ENCODE measurements at regions not wholly inside any gene's neighbourhood (a gene's known extent, or its start where the extent isn't known, plus 50 kb on each side); places are given as distances from the start of the nearest gene placed in this dataset.

GRCh38 chr22:26732284-26732683 lies 74.9 kb downstream of the MIAT start:
- no peak overlapping the region for H4K5ac ChIP-seq (ENCODE audit: low read length)
- H2AK5ac ChIP-seq (ENCODE audit: low read length) = no peak overlapping the region
- H2BK15ac ChIP-seq (replicated peaks; ENCODE audit: low read depth) = no peak overlapping the region
- H3K56ac ChIP-seq (ENCODE audit: low read length) = no peak overlapping the region
- no peak overlapping the region for H2BK5ac ChIP-seq (ENCODE audit: low read length)
- H4K8ac ChIP-seq (ENCODE audit: low read depth, low read length) = no peak overlapping the region
- H3K4me2 ChIP-seq (ENCODE audit: low read length) = no peak overlapping the region
- peaks cover 8% of the 10 kb centered on the region for H3K4me1 ChIP-seq (ENCODE audit: control insufficient read depth, low read depth, low read length)
- H3K23ac ChIP-seq (ENCODE audit: low read length) = no peak overlapping the region
- H3K27me3 ChIP-seq (ENCODE audit: insufficient read depth, low read length, poor library complexity) = no peaks in the 10 kb centered on the region
- H3K27ac ChIP-seq (ENCODE audit: low read depth, low read length) = no peak overlapping the region
- no peak overlapping the region for H3K4me3 ChIP-seq (ENCODE audit: low read length)
- no CpG with 5 or more reads among the region's 7 CpGs for WGBS (ENCODE audit: extremely low coverage, insufficient coverage, low lambda C conversion rate)
- H2BK120ac ChIP-seq (ENCODE audit: low read depth, low read length) = no peak overlapping the region
- DNase-seq = no peak
- no peaks in the 10 kb centered on the region for H3K36me3 ChIP-seq (ENCODE audit: control insufficient read depth, insufficient read depth, low read length)
- no peak overlapping the region for H3K9ac ChIP-seq (ENCODE audit: low read length)
- no peaks in the 10 kb centered on the region for H3K79me2 ChIP-seq (ENCODE audit: control insufficient read depth, insufficient read depth, low read length)
- H3K4ac ChIP-seq (ENCODE audit: low read depth, low read length) = no peak overlapping the region
- H3K79me1 ChIP-seq (ENCODE audit: low read length) = no peaks in the 10 kb centered on the region
- no peak overlapping the region for H3K18ac ChIP-seq (ENCODE audit: low read length)

- no CpG with 5 or more reads among the region's 4 CpGs for WGBS (ENCODE audit: extremely low coverage, insufficient coverage, low lambda C conversion rate)
- no peak overlapping the region for H2BK120ac ChIP-seq (ENCODE audit: low read depth, low read length)
- no peak overlapping the region for H3K27ac ChIP-seq (ENCODE audit: low read depth, low read length)
- no peak for DNase-seq
- no peak overlapping the region for H2AK5ac ChIP-seq (ENCODE audit: low read length)
- H3K79me1 ChIP-seq (ENCODE audit: low read length) = no peaks in the 10 kb centered on the region
- H3K4ac ChIP-seq (ENCODE audit: low read depth, low read length) = no peak overlapping the region
- H2BK15ac ChIP-seq (replicated peaks; ENCODE audit: low read depth) = no peak overlapping the region
- H4K5ac ChIP-seq (ENCODE audit: low read length) = no peak overlapping the region
- H3K9ac ChIP-seq (ENCODE audit: low read length) = no peak overlapping the region
- H3K23ac ChIP-seq (ENCODE audit: low read length) = no peak overlapping the region
- no peaks in the 10 kb centered on the region for H3K36me3 ChIP-seq (ENCODE audit: control insufficient read depth, insufficient read depth, low read length)
- H3K56ac ChIP-seq (ENCODE audit: low read length) = no peak overlapping the region
- no peaks in the 10 kb centered on the region for H3K79me2 ChIP-seq (ENCODE audit: control insufficient read depth, insufficient read depth, low read length)
- no peak overlapping the region for H2BK5ac ChIP-seq (ENCODE audit: low read length)
- H4K8ac ChIP-seq (ENCODE audit: low read depth, low read length) = no peak overlapping the region
- H3K18ac ChIP-seq (ENCODE audit: low read length) = no peak overlapping the region
- H3K4me2 ChIP-seq (ENCODE audit: low read length) = no peak overlapping the region
- H3K27me3 ChIP-seq (ENCODE audit: insufficient read depth, low read length, poor library complexity) = no peaks in the 10 kb centered on the region
- no peak overlapping the region for H3K4me3 ChIP-seq (ENCODE audit: low read length)
- H3K4me1 ChIP-seq (ENCODE audit: control insufficient read depth, low read depth, low read length) = peaks cover 8% of the 10 kb centered on the region
Measured at GRCh38 chr22:26734339-26735018, 77.1 kb downstream of the MIAT start.

- Histone ChIP-seq H4K8ac (ENCODE audit: low read depth, low read length) (no peak overlapping the region), H3K9ac (ENCODE audit: low read length) (no peak overlapping the region), H3K4me2 (ENCODE audit: low read length) (no peak overlapping the region), H3K79me1 (ENCODE audit: low read length) (no peaks in the 10 kb centered on the region), H3K18ac (ENCODE audit: low read length) (no peak overlapping the region), H3K23ac (ENCODE audit: low read length) (no peak overlapping the region), H2BK120ac (ENCODE audit: low read depth, low read length) (no peak overlapping the region), H4K5ac (ENCODE audit: low read length) (no peak overlapping the region), H3K27ac (ENCODE audit: low read depth, low read length) (no peak overlapping the region), H3K79me2 (ENCODE audit: control insufficient read depth, insufficient read depth, low read length) (no peaks in the 10 kb centered on the region), H2BK15ac (replicated peaks; ENCODE audit: low read depth) (no peak overlapping the region), H3K56ac (ENCODE audit: low read length) (no peak overlapping the region), H3K36me3 (ENCODE audit: control insufficient read depth, insufficient read depth, low read length) (no peaks in the 10 kb centered on the region), H2BK5ac (ENCODE audit: low read length) (no peak overlapping the region), H3K4me1 (ENCODE audit: control insufficient read depth, low read depth, low read length) (peaks cover 8% of the 10 kb centered on the region), H3K27me3 (ENCODE audit: insufficient read depth, low read length, poor library complexity) (no peaks in the 10 kb centered on the region), H2AK5ac (ENCODE audit: low read length) (no peak overlapping the region), H3K4me3 (ENCODE audit: low read length) (no peak overlapping the region), H3K4ac (ENCODE audit: low read depth, low read length) (no peak overlapping the region)
- no CpG with 5 or more reads among the region's 3 CpGs for WGBS (ENCODE audit: extremely low coverage, insufficient coverage, low lambda C conversion rate)
- DNase-seq = no peak
Measured at GRCh38 chr22:26735019-26735409, 77.6 kb downstream of the MIAT start.

GRCh38 chr22:26737262-26737661 lies 79.9 kb downstream of the MIAT start:
- no peak overlapping the region for H3K27ac ChIP-seq (ENCODE audit: low read depth, low read length)
- no peaks in the 10 kb centered on the region for H3K27me3 ChIP-seq (ENCODE audit: insufficient read depth, low read length, poor library complexity)
- DNase-seq = no peak
- no peak overlapping the region for H3K4me3 ChIP-seq (ENCODE audit: low read length)
- H3K4me2 ChIP-seq (ENCODE audit: low read length) = no peak overlapping the region
- H3K36me3 ChIP-seq (ENCODE audit: control insufficient read depth, insufficient read depth, low read length) = no peaks in the 10 kb centered on the region
- H2AK5ac ChIP-seq (ENCODE audit: low read length) = no peak overlapping the region
- no peak overlapping the region for H3K23ac ChIP-seq (ENCODE audit: low read length)
- H3K79me1 ChIP-seq (ENCODE audit: low read length) = no peaks in the 10 kb centered on the region
- H3K18ac ChIP-seq (ENCODE audit: low read length) = no peak overlapping the region
- H2BK15ac ChIP-seq (replicated peaks; ENCODE audit: low read depth) = no peak overlapping the region
- H3K4ac ChIP-seq (ENCODE audit: low read depth, low read length) = no peak overlapping the region
- no peaks in the 10 kb centered on the region for H3K79me2 ChIP-seq (ENCODE audit: control insufficient read depth, insufficient read depth, low read length)
- no peak overlapping the region for H3K56ac ChIP-seq (ENCODE audit: low read length)
- no CpG with 5 or more reads among the region's 1 CpG for WGBS (ENCODE audit: extremely low coverage, insufficient coverage, low lambda C conversion rate)
- peaks cover 2% of the 10 kb centered on the region for H3K4me1 ChIP-seq (ENCODE audit: control insufficient read depth, low read depth, low read length)
- H2BK5ac ChIP-seq (ENCODE audit: low read length) = no peak overlapping the region
- H2BK120ac ChIP-seq (ENCODE audit: low read depth, low read length) = no peak overlapping the region
- no peak overlapping the region for H4K8ac ChIP-seq (ENCODE audit: low read depth, low read length)
- H3K9ac ChIP-seq (ENCODE audit: low read length) = no peak overlapping the region
- H4K5ac ChIP-seq (ENCODE audit: low read length) = no peak overlapping the region

- Histone ChIP-seq H3K79me2 (ENCODE audit: control insufficient read depth, insufficient read depth, low read length) (no peaks in the 10 kb centered on the region), H3K56ac (ENCODE audit: low read length) (no peak overlapping the region), H3K27me3 (ENCODE audit: insufficient read depth, low read length, poor library complexity) (no peaks in the 10 kb centered on the region), H4K8ac (ENCODE audit: low read depth, low read length) (no peak overlapping the region), H3K4ac (ENCODE audit: low read depth, low read length) (no peak overlapping the region), H4K5ac (ENCODE audit: low read length) (no peak overlapping the region), H2BK5ac (ENCODE audit: low read length) (no peak overlapping the region), H2BK120ac (ENCODE audit: low read depth, low read length) (no peak overlapping the region), H3K27ac (ENCODE audit: low read depth, low read length) (no peak overlapping the region), H2BK15ac (replicated peaks; ENCODE audit: low read depth) (no peak overlapping the region), H3K18ac (ENCODE audit: low read length) (no peak overlapping the region), H3K23ac (ENCODE audit: low read length) (no peak overlapping the region), H3K4me3 (ENCODE audit: low read length) (no peak overlapping the region), H3K79me1 (ENCODE audit: low read length) (no peaks in the 10 kb centered on the region), H2AK5ac (ENCODE audit: low read length) (no peak overlapping the region), H3K4me2 (ENCODE audit: low read length) (no peak overlapping the region), H3K36me3 (ENCODE audit: control insufficient read depth, insufficient read depth, low read length) (no peaks in the 10 kb centered on the region), H3K9ac (ENCODE audit: low read length) (no peak overlapping the region), H3K4me1 (ENCODE audit: control insufficient read depth, low read depth, low read length) (no peaks in the 10 kb centered on the region)
- DNase-seq = peak; percentile 40
- WGBS (ENCODE audit: extremely low coverage, insufficient coverage, low lambda C conversion rate) = no CpG with 5 or more reads among the region's 9 CpGs
Measured at GRCh38 chr22:26740253-26740652, 82.9 kb downstream of the MIAT start.

- Histone ChIP-seq H2BK120ac (ENCODE audit: low read depth, low read length) (no peak overlapping the region), H4K8ac (ENCODE audit: low read depth, low read length) (no peak overlapping the region), H3K36me3 (ENCODE audit: control insufficient read depth, insufficient read depth, low read length) (no peaks in the 10 kb centered on the region), H2BK5ac (ENCODE audit: low read length) (no peak overlapping the region), H3K27me3 (ENCODE audit: insufficient read depth, low read length, poor library complexity) (no peaks in the 10 kb centered on the region), H3K18ac (ENCODE audit: low read length) (no peak overlapping the region), H3K4me2 (ENCODE audit: low read length) (no peak overlapping the region), H3K4me3 (ENCODE audit: low read length) (no peak overlapping the region), H3K79me2 (ENCODE audit: control insufficient read depth, insufficient read depth, low read length) (no peaks in the 10 kb centered on the region), H3K56ac (ENCODE audit: low read length) (no peak overlapping the region), H2AK5ac (ENCODE audit: low read length) (no peak overlapping the region), H3K4me1 (ENCODE audit: control insufficient read depth, low read depth, low read length) (no peaks in the 10 kb centered on the region), H3K27ac (ENCODE audit: low read depth, low read length) (no peak overlapping the region), H3K23ac (ENCODE audit: low read length) (no peak overlapping the region), H3K4ac (ENCODE audit: low read depth, low read length) (no peak overlapping the region), H2BK15ac (replicated peaks; ENCODE audit: low read depth) (no peak overlapping the region), H3K79me1 (ENCODE audit: low read length) (no peaks in the 10 kb centered on the region), H3K9ac (ENCODE audit: low read length) (no peak overlapping the region), H4K5ac (ENCODE audit: low read length) (no peak overlapping the region)
- WGBS (ENCODE audit: extremely low coverage, insufficient coverage, low lambda C conversion rate) = no CpG with 5 or more reads among the region's 5 CpGs
- no peak for DNase-seq
Measured at GRCh38 chr22:26743149-26743548, 85.8 kb downstream of the MIAT start.

Data from mesendoderm (in vitro differentiated cells).